Activated T-cell treated with anti-CD3 and anti-CD28 coated beads for 24 hours (primary cell): ENCODE measurements at regions not wholly inside any gene's neighbourhood (a gene's known extent, or its start where the extent isn't known, plus 50 kb on each side); places are given as distances from the start of the nearest gene placed in this dataset.

Source experiments
- DNase-seq: peaks from one replicate; pipeline ENCODE4 v3.0.0-alpha.2; 2020; ENCODE audit warnings: low read depth

GRCh38 chr20:10771435-10772140 lies 97.8 kb upstream of the JAG1 start:
- DNase-seq, result no peak

GRCh38 chr20:10774357-10774943 lies 100.7 kb upstream of the JAG1 start:
- DNase-seq, result no peak

GRCh38 chr20:10777710-10778109 lies 103.9 kb upstream of the JAG1 start:
- no peak for DNase-seq

GRCh38 chr20:10779911-10780310 lies 106.1 kb upstream of the JAG1 start:
- DNase-seq, result no peak

- no peak for DNase-seq
These were observed 107.1 kb upstream of the JAG1 start for GRCh38 chr20:10780901-10781300.

- DNase-seq, result no peak
These were observed 107.7 kb upstream of the JAG1 start for GRCh38 chr20:10781526-10781925.

- no peak for DNase-seq
These were observed 110.1 kb upstream of the JAG1 start for GRCh38 chr20:10783707-10784553.

- DNase-seq, result no peak
These were observed 110.9 kb upstream of the JAG1 start for GRCh38 chr20:10784554-10785183.

GRCh38 chr20:10786678-10787077 lies 112.9 kb upstream of the JAG1 start:
- DNase-seq, result no peak

- DNase-seq, result no peak
These were observed 114.3 kb upstream of the JAG1 start for GRCh38 chr20:10788055-10788454.

GRCh38 chr20:10788877-10789276 lies 115.1 kb upstream of the JAG1 start:
- DNase-seq, result no peak

- DNase-seq, result no peak
These were observed 115.6 kb upstream of the JAG1 start for GRCh38 chr20:10789386-10789785.

GRCh38 chr20:10790013-10790412 lies 116.2 kb upstream of the JAG1 start:
- DNase-seq, result no peak

GRCh38 chr20:10792291-10792690 lies 118.5 kb upstream of the JAG1 start:
- no peak for DNase-seq

GRCh38 chr20:10793766-10794165 lies 120.0 kb upstream of the JAG1 start:
- DNase-seq, result no peak

GRCh38 chr20:10794765-10795164 lies 121.0 kb upstream of the JAG1 start:
- no peak for DNase-seq

- DNase-seq, result no peak
These were observed 121.7 kb upstream of the JAG1 start for GRCh38 chr20:10795286-10796026.

- DNase-seq, result no peak
These were observed 125.0 kb upstream of the JAG1 start for GRCh38 chr20:10798811-10799210.

- no peak for DNase-seq
These were observed 125.9 kb upstream of the JAG1 start for GRCh38 chr20:10799735-10800134.

GRCh38 chr20:10800288-10800687 lies 126.5 kb upstream of the JAG1 start:
- no peak for DNase-seq

GRCh38 chr20:10802236-10802635 lies 128.4 kb upstream of the JAG1 start:
- no peak for DNase-seq

- no peak for DNase-seq
These were observed 132.0 kb upstream of the JAG1 start for GRCh38 chr20:10805764-10806163.
